AG04450 (cell line): ENCODE measurements at regions not wholly inside any gene's neighbourhood (a gene's known extent, or its start where the extent isn't known, plus 50 kb on each side); places are given as distances from the start of the nearest gene placed in this dataset.

Experiments
- CTCF ChIA-PET: fragments of 300-600, 350-600 bp; formaldehyde crosslinking; extraction: SDS; loops from one replicate; lab custom pipeline; 2022; ENCODE audit warnings: antibody characterized with exemption, inconsistent platforms; lab: Charles Lee
- POLR2A ChIA-PET: fragments of 350-600 bp; formaldehyde crosslinking; extraction: SDS; loops from one replicate; lab custom pipeline; 2021; ENCODE audit warnings: antibody characterized with exemption, inconsistent platforms; lab: Yijun Ruan, JAX
- DNase-seq: peaks from one replicate; pipeline ENCODE4 v3.0.0-alpha.2; 2011; ENCODE audit warnings: low read depth, low spot score
- H3K27ac ChIP-seq: one replicate; pipeline ENCODE4 v1.5.1; 2012; ENCODE audit warnings: low read depth, low read length, control low read depth
- H3K27me3 ChIP-seq: one replicate; pipeline ENCODE4 v1.6.0; 2012; ENCODE audit warnings: low read length; ENCODE audit not compliant: control insufficient read depth, insufficient read depth
- H3K4me3 ChIP-seq: 2 replicates; pipeline ENCODE4 v1.5.1; 2011; ENCODE audit warnings: mild to moderate bottlenecking, low read depth, low read length, control low read depth
- H3K9me3 ChIP-seq: 2 replicates; pipeline ENCODE4 v1.5.1; 2012; ENCODE audit warnings: low read length; ENCODE audit not compliant: control insufficient read depth, insufficient read depth
- TF ChIP-seq, protein P1 (sequence below): IDR thresholded peaks from 2 replicates; pipeline ENCODE4 v1.5.1; 2011; ENCODE audit warnings: low read depth, low read length, control low read depth, inconsistent platforms

DNA sequence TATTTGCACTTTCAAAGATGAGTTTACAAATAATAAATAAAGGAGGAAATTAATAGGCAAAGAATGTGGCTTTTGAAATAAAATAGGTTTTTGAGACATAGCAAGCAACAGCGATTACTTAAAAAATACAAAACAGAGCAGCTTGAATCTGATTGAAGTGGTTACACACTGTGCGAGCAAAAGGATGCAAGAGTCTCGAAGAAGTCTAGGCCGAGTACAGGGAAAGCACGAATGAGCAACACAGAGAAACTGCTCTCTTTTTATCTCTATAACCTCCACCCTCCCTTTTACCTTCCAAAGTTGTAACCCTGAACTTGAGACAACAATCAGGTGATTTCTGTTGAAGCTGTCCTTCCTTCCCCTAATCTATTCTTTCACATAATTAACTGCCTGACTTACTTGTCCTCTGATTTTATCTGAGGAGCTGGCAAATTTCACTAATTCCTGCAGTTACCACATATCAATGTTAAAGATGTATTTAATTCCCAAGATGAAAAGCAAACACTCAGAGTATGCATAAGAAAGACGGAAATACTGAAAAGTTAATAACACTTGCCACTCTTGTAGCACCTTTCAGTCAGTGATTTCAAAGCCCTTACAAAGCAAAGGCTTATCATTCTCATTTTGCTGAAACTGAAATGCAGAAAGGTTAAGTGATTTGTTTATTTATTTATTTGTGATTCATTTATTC, 1030.1 kb downstream of the ADGRL2 start:
- no peak for DNase-seq
- no peak overlapping the region for H3K27ac ChIP-seq
- POLR2A ChIA-PET: no interaction called here
- H3K9me3 ChIP-seq: no peaks in the 10 kb centered on the region
- no peak overlapping the region for H3K4me3 ChIP-seq
- TF ChIP-seq, protein P1, sequence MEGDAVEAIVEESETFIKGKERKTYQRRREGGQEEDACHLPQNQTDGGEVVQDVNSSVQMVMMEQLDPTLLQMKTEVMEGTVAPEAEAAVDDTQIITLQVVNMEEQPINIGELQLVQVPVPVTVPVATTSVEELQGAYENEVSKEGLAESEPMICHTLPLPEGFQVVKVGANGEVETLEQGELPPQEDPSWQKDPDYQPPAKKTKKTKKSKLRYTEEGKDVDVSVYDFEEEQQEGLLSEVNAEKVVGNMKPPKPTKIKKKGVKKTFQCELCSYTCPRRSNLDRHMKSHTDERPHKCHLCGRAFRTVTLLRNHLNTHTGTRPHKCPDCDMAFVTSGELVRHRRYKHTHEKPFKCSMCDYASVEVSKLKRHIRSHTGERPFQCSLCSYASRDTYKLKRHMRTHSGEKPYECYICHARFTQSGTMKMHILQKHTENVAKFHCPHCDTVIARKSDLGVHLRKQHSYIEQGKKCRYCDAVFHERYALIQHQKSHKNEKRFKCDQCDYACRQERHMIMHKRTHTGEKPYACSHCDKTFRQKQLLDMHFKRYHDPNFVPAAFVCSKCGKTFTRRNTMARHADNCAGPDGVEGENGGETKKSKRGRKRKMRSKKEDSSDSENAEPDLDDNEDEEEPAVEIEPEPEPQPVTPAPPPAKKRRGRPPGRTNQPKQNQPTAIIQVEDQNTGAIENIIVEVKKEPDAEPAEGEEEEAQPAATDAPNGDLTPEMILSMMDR: no peak
- no peaks in the 10 kb centered on the region for H3K27me3 ChIP-seq
- CTCF ChIA-PET: no interaction called here

DNA sequence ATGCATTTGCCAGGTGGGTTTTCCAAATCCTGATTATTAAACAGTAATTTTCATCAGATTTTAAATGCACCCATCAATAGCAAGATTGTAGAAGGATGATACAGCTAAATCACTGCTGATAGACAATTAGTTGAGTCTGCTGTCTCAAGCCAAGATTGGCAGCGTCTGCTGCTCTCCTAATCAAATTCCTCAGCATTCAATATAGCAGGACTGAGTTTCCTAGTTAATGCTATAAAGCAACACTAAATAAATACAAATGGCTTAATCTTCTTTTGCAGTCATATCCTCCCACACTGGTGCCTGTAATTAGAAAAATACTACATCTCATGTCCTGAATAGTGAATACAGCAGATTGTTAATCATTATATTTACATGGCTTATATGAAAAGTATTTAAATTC, 1028.8 kb downstream of the ADGRL2 start:
- CTCF ChIA-PET: no interaction called here

DNA sequence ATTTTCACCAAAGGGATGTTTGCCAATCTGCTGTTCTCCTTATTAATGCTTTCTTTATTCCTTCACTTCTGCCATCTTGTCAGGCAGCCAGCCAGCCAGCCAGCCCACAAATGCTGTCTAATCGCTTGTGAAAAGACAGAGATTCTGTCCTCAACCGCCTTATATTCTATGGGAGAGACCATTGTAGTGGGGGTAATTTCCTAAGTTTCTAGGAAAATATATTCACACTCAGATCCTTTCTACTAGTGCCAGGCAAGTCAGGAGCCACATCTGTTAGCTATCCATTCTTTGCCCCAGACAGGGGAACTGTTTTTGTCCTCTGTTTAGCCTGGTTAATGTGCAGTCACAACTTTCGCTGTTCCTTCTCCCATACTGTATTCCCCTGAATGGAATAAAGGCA, 1023.1 kb downstream of the ADGRL2 start:
- DNase-seq: no peak
- Histone ChIP-seq H3K27ac (no peak overlapping the region), H3K4me3 (no peak overlapping the region), H3K27me3 (no peaks in the 10 kb centered on the region), H3K9me3 (no peaks in the 10 kb centered on the region)
- TF ChIP-seq, protein P1: no peak
- ChIA-PET CTCF (no interaction called here), POLR2A (no interaction called here)

More for the DNA sequence above, 1028.8 kb downstream of the ADGRL2 start:
- Histone ChIP-seq H3K4me3 (no peak overlapping the region), H3K27ac (no peak overlapping the region), H3K9me3 (no peaks in the 10 kb centered on the region), H3K27me3 (no peaks in the 10 kb centered on the region)
- DNase-seq: no peak
- TF ChIP-seq, protein P1: no peak
- POLR2A ChIA-PET: no interaction called here

DNA sequence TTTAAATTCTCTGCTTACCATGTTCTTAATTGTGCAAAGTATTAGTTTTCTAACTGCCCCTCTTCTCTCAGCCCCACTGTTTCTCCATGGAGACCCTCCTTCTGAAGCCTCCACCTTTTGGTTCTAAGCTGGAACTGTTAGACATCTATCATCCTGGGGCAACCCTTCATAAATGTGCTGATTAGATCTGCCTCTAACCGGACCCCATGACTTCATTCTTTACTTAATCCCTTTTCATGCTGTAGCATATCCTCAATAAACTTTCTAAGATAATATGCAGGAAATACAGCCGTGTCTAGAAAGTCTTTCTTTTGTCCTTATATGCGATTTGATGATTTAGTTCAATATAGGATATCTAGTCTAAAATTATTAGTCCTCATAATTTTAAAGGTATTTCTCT, 1020.1 kb downstream of the ADGRL2 start:
- TF ChIP-seq, protein P1: no peak
- Histone ChIP-seq H3K9me3 (no peaks in the 10 kb centered on the region), H3K27me3 (no peaks in the 10 kb centered on the region), H3K4me3 (no peak overlapping the region), H3K27ac (no peak overlapping the region)
- ChIA-PET CTCF (no interaction called here), POLR2A (no interaction called here)
- DNase-seq: no peak

DNA sequence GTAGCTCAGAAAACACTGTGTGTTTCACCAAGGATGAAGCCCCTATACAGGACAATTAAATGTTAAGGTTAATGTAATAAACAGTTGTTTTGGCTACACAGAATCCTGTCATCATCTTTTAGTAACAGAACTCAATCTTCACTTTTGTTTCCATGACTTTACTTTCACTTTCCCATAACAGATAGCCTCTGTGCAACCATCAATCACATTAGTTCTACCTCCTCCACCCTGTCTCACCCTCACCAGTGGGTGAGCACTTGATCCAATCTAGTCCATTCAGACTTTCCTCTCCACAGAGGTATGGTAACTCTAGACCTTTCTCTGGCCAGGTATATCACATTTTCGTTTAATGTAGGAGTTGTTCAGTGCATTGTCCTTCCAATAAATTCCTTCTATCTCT, 1018.5 kb downstream of the ADGRL2 start:
- Histone ChIP-seq H3K27ac (no peak overlapping the region), H3K9me3 (no peaks in the 10 kb centered on the region), H3K27me3 (no peaks in the 10 kb centered on the region), H3K4me3 (no peak overlapping the region)
- no peak for DNase-seq
- ChIA-PET POLR2A (no interaction called here), CTCF (no interaction called here)
- TF ChIP-seq, protein P1: no peak
